Astrocyte of the spinal cord (primary cell): ENCODE measurements at regions not wholly inside any gene's neighbourhood (a gene's known extent, or its start where the extent isn't known, plus 50 kb on each side); places are given as distances from the start of the nearest gene placed in this dataset.
A peak's percentile ranks its signal among the peaks of the same experiment; 100 is the strongest.

Source experiments
- DNase-seq: peaks from one replicate; pipeline ENCODE4 v3.0.0; 2011; ENCODE audit warnings: low read depth, low spot score
- H3K4me3 ChIP-seq: 2 replicates; pipeline ENCODE4 v1.5.1; 2011; ENCODE audit warnings: low read depth, mild to moderate bottlenecking, low read length, moderate library complexity
- in situ Hi-C: cut with HindIII; loops from 2 replicates; pipeline ENCODE4 v1.10.0; 2017; ENCODE audit warnings: low sequenced_read_pairs
- TF ChIP-seq, protein P1 (sequence below): IDR thresholded peaks from 2 replicates; pipeline ENCODE4 v1.5.1; 2012; ENCODE audit warnings: low read depth, mild to moderate bottlenecking, low read length, inconsistent platforms

DNA sequence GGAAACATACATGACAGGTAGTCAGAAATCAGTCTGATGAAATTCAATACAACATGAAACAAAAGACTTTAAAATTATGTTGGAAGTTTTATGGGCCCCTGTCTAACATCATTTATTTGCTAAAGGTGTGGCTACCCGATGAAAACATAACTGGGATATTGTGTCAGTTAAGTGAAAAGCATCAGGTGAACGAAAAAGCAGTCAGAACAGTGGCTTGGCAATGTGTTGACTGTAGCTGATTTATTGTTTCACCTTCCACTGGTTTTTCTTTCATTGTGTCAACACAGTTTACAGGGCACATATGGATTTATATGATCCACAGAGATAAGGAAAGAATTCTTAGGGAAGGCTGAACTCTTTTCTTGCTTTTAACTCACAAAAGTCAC is 429.6 kb upstream of the ZNF608 start:
- H3K4me3 ChIP-seq, result no peak overlapping the region
- TF ChIP-seq, protein P1, sequence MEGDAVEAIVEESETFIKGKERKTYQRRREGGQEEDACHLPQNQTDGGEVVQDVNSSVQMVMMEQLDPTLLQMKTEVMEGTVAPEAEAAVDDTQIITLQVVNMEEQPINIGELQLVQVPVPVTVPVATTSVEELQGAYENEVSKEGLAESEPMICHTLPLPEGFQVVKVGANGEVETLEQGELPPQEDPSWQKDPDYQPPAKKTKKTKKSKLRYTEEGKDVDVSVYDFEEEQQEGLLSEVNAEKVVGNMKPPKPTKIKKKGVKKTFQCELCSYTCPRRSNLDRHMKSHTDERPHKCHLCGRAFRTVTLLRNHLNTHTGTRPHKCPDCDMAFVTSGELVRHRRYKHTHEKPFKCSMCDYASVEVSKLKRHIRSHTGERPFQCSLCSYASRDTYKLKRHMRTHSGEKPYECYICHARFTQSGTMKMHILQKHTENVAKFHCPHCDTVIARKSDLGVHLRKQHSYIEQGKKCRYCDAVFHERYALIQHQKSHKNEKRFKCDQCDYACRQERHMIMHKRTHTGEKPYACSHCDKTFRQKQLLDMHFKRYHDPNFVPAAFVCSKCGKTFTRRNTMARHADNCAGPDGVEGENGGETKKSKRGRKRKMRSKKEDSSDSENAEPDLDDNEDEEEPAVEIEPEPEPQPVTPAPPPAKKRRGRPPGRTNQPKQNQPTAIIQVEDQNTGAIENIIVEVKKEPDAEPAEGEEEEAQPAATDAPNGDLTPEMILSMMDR, result no peak
- in situ Hi-C loops, result no loop called here
- DNase-seq, result no peak

DNA sequence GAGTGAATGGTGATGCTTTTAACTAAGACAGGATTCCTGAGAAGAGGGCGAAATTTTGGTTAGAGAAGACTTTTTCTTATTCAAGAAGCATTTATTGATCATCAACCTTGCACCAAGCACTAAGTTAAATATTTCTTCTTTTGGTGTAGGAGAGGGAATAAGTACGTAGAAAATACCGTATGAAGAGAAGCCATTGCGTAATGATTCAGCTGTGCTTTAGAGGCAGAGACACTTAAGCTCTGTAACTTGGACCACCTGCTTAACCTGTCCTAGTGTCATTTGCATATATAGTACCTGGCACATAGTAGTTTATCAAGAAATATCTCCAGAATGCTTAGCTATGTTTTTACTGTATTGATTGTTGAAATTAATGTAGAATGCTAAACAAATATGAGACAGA is 430.9 kb upstream of the ZNF608 start:
- in situ Hi-C loops, result no loop called here
- DNase-seq, result no peak
- TF ChIP-seq, protein P1, result no peak
- no peak overlapping the region for H3K4me3 ChIP-seq

DNA sequence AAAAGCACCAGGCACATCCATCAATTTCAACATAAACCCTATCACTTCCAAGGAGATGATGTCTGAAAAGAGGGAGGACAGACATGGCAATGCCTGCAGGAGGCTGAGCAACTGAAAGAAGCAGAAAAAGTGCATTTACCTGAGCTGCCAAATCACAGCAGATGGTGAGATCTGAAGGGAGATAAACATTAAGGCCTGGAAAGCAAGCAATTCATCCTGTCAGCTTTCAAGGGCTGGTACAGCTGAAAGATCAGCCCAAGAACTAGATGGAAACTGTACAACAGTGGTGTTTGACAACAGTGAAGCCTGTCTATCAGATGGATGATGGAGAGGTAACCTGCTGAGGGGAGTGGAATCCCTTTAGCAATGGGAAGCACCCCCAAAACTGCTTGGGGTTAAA is 433.2 kb upstream of the ZNF608 start:
- in situ Hi-C loops, result no loop called here
- DNase-seq, result no peak
- TF ChIP-seq, protein P1, result no peak
- no peak overlapping the region for H3K4me3 ChIP-seq

DNA sequence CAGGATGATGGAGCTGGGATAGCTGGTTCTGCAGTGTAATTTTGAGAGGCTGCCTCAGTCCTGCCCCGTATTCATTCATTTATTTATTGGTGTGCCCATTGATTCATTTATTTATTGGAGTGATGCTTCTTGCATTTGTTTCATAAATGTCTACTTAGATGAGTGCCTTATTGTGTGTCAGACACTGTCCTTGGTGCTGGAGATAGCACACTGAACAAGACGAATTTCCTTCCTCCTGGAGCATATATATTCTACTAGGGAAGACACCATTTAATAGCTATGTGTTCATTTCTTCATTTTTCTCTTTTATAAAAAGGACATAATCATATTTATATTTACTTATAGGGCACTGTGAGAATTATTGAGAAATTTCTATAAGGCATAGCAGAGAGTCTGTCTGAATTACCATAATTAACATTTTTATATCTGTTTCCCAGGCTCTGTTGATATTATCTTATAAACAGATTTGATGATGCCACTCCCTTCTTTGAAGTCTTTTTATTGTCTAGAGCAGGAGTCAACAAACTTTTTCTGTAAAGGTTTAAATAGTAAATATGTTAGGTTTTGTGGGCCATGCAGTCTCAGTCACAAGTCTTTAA is 433.9 kb upstream of the ZNF608 start:
- in situ Hi-C loops, result no loop called here
- TF ChIP-seq, protein P1, result no peak
- peak; percentile 43 for DNase-seq
- no peak overlapping the region for H3K4me3 ChIP-seq

DNA sequence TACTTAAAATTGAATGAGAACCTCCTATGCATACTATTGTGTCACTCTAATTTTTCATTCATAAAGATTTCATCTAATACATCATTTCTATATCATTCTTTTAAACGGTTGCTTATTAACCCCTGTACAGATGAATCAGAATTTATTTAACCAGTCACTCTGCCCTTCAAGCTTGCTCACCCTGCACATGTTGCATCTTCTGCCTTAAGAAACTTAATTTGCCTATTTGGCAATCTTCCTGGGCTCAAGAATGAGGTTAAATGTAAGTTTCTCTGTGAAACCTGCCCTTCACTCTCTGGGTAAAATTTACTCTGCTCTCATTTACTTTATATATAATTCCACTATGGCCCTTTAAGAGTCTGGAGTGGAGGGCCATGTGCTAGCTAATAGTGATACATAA is 434.7 kb upstream of the ZNF608 start:
- DNase-seq, result no peak

DNA sequence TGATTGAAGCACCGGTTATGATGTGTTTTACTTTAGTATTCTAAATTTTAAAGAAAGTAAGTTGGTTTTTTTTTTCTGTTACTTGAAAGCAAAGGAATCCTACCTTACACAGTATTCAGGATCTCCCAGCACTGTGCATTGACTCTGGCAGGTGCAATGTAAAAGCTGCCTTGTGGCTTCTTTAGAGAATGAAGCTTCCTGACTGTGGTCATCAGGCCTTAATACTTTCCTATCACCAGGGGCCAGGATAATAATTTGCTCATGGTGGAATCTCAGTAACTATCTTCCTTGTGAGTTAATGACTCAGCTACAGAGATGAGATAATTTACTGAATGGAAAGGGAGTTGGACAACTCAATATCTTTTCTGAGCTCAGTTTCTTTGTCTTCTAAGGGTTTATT is 435.5 kb upstream of the ZNF608 start:
- TF ChIP-seq, protein P1, result no peak

More for the DNA sequence above, 434.7 kb upstream of the ZNF608 start:
- no peak overlapping the region for H3K4me3 ChIP-seq
- TF ChIP-seq, protein P1, result no peak
- in situ Hi-C loops, result no loop called here

DNA sequence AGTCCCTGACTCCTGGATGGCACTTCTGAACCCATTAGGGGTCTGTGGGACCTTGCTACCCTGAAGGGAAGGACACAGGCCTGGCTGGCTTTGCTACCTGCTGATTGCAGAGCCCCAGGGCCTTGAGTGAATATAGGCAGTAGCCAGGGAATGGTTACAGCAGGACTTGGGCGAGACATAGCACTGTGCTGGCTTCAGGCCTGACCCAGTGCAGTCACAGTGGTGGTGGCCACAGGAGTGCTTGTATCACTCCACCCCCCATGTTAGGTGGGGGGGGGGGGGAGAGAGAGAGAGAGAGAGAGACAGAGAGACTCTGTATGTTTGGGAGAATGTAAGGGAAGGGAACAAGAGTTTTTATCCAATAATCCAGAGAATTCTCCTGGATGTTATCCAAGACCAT is 439.3 kb upstream of the ZNF608 start:
- in situ Hi-C loops, result no loop called here
- H3K4me3 ChIP-seq, result no peak overlapping the region
- no peak for DNase-seq
- TF ChIP-seq, protein P1, result no peak

More for the DNA sequence above, 435.5 kb upstream of the ZNF608 start:
- in situ Hi-C loops, result no loop called here
- no peak for DNase-seq
- no peak overlapping the region for H3K4me3 ChIP-seq
